Ovary (tissue), 3 donors: ENCODE measurements at regions not wholly inside any gene's neighbourhood (a gene's known extent, or its start where the extent isn't known, plus 50 kb on each side); places are given as distances from the start of the nearest gene placed in this dataset.

ENCODE experiments used
- POLR2A ChIP-seq: fragments of 450-650 bp; IDR thresholded peaks from one replicate; pipeline ENCODE4 v1.6.1; 2017; ENCODE audit warnings: antibody characterized with exemption, mild to moderate bottlenecking, moderate library complexity
- TF ChIP-seq, protein P1 (sequence below), 3 donors: fragments of 450-650 bp in 2 of 3; fragments of 200-600 bp in 1 of 3; IDR thresholded peaks; one replicate each; pipeline versions ENCODE4 v1.5.1 to v1.8.0; 2016 to 2022; ENCODE audit warnings: antibody characterized with exemption in 3 of 3, mild to moderate bottlenecking in 1 of 3
- donor health status: DM: no; HTN: no; CAD: no.

GRCh38 chr11:114942207-114942606, 263.9 kb downstream of the NXPE2 start:
- TF ChIP-seq, protein P1, sequence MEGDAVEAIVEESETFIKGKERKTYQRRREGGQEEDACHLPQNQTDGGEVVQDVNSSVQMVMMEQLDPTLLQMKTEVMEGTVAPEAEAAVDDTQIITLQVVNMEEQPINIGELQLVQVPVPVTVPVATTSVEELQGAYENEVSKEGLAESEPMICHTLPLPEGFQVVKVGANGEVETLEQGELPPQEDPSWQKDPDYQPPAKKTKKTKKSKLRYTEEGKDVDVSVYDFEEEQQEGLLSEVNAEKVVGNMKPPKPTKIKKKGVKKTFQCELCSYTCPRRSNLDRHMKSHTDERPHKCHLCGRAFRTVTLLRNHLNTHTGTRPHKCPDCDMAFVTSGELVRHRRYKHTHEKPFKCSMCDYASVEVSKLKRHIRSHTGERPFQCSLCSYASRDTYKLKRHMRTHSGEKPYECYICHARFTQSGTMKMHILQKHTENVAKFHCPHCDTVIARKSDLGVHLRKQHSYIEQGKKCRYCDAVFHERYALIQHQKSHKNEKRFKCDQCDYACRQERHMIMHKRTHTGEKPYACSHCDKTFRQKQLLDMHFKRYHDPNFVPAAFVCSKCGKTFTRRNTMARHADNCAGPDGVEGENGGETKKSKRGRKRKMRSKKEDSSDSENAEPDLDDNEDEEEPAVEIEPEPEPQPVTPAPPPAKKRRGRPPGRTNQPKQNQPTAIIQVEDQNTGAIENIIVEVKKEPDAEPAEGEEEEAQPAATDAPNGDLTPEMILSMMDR (IDR thresholded peaks at IDR 0.05): no peak
- no peak for TF ChIP-seq POLR2A
